ENCODE measurements at regions not wholly inside any gene's neighbourhood (a gene's known extent, or its start where the extent isn't known, plus 50 kb on each side); places are given as distances from the start of the nearest gene placed in this dataset.
A peak's percentile ranks its signal among the peaks of the same experiment; 100 is the strongest.

GRCh38 chr10:61289813-61290212, 163.4 kb downstream of the TMEM26 start:
- peaks cover 8% of the 10 kb centered on the region for H3K9me3 Mint-ChIP-seq (ENCODE audit: unreplicated experiment)
- no peaks in the 10 kb centered on the region for H3K27me3 Mint-ChIP-seq (ENCODE audit: unreplicated experiment)
- H3K27ac Mint-ChIP-seq (ENCODE audit: unreplicated experiment), result no peak overlapping the region
- peaks cover 6% of the 10 kb centered on the region for H3K4me1 Mint-ChIP-seq (ENCODE audit: unreplicated experiment)
- no peak for TF ChIP-seq CTCF (IDR thresholded peaks at IDR 0.05)
- H3K4me3 Mint-ChIP-seq (ENCODE audit: unreplicated experiment), result no peak overlapping the region
- peaks cover 6% of the 10 kb centered on the region for H3K36me3 Mint-ChIP-seq (ENCODE audit: unreplicated experiment)
- no peak for DNase-seq (ENCODE audit: extremely low spot score, unreplicated experiment)

DNA sequence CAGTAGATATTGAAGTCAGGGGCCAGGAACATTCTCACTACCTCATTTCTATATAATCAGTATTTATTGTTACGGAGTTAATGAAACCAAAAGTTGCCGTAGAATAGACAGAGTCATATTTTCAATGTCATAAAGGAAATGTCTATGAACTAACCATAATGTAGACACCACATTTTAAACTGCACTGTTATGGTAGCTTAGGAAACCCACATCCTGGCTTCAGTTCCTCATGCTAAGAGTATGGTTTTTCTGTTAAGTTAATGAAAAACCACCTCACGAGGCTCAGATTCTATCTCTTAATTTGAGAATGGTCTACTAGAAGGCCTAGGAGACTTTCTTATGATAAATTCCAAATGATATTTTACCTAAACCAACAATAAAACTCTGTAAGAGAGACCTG, 166.5 kb downstream of the TMEM26 start:
- TF ChIP-seq CTCF (IDR thresholded peaks at IDR 0.05), result no peak
- Mint-ChIP-seq H3K27me3 (ENCODE audit: unreplicated experiment) (no peaks in the 10 kb centered on the region), H3K27ac (ENCODE audit: unreplicated experiment) (no peak overlapping the region)

DNA sequence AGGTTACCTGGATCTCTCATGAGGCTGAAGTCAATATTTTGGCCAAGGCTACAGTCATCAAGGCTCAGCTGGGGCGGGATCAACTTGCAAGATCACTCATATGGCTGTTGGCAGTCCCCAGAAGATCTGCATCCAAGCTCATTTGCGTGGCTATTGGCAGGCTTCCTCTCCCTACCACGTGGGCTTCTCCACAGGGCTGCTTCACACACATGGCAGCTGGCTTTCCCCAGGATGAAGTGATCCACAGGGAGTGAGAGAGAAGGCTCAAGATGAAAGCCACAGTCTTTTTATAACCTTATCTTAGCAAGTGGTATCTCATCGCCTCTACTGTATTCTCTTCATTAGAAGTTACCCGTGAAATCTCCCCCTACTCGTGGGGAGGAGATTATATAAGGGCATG, 167.4 kb downstream of the TMEM26 start:
- Mint-ChIP-seq H3K9me3 (ENCODE audit: unreplicated experiment) (peaks cover 8% of the 10 kb centered on the region), H3K4me3 (ENCODE audit: unreplicated experiment) (no peak overlapping the region), H3K27me3 (ENCODE audit: unreplicated experiment) (no peaks in the 10 kb centered on the region), H3K4me1 (ENCODE audit: unreplicated experiment) (peaks cover 8% of the 10 kb centered on the region), H3K36me3 (ENCODE audit: unreplicated experiment) (peaks cover 6% of the 10 kb centered on the region), H3K27ac (ENCODE audit: unreplicated experiment) (no peak overlapping the region)
- no peak for TF ChIP-seq CTCF (IDR thresholded peaks at IDR 0.05)
- DNase-seq (ENCODE audit: extremely low spot score, unreplicated experiment), result no peak

More for the DNA sequence above, 166.5 kb downstream of the TMEM26 start:
- peaks cover 6% of the 10 kb centered on the region for H3K36me3 Mint-ChIP-seq (ENCODE audit: unreplicated experiment)
- H3K4me1 Mint-ChIP-seq (ENCODE audit: unreplicated experiment), result peaks cover 8% of the 10 kb centered on the region
- H3K9me3 Mint-ChIP-seq (ENCODE audit: unreplicated experiment), result peaks cover 8% of the 10 kb centered on the region
- H3K4me3 Mint-ChIP-seq (ENCODE audit: unreplicated experiment), result no peak overlapping the region
- no peak for DNase-seq (ENCODE audit: extremely low spot score, unreplicated experiment)

DNA sequence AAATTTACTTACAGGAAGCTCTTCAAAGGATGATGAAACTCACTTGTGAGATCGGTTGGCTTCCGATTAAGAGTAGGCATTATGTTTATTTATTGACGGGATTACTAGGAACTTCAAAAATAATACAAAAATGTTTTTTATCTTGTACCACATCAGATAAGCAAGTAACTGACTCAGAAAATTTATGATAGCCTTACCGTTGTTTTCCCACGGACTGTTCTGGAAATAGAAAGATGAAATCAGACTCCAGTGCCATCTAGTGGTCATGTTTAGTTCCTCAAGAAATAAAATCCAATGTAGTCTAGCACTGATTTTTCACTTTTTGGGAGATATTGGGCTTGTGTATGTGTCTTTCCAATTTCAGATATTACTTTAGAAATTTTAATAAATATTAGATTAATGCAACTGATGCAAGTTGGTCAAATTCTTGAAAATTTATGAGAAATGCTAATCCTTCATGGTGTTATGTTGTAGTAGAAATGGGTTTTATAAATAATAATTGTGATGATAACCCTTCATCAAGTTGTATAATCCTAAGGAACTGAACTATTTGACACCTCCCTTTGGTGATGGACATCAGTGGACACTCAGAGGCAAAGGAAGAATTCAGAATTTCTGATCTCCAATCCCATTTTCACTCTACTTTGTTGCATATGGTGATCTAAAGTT, 168.8 kb downstream of the TMEM26 start:
- Mint-ChIP-seq H3K4me3 (ENCODE audit: unreplicated experiment) (no peak overlapping the region), H3K36me3 (ENCODE audit: unreplicated experiment) (no peaks in the 10 kb centered on the region), H3K9me3 (ENCODE audit: unreplicated experiment) (no peaks in the 10 kb centered on the region), H3K27me3 (ENCODE audit: unreplicated experiment) (no peaks in the 10 kb centered on the region), H3K27ac (ENCODE audit: unreplicated experiment) (no peak overlapping the region), H3K4me1 (ENCODE audit: unreplicated experiment) (peaks cover 8% of the 10 kb centered on the region)
- peak; percentile 78 for TF ChIP-seq CTCF (IDR thresholded peaks at IDR 0.05)
- no peak for DNase-seq (ENCODE audit: extremely low spot score, unreplicated experiment)

GRCh38 chr10:61283481-61284221, 169.5 kb downstream of the TMEM26 start:
- Mint-ChIP-seq H3K4me3 (ENCODE audit: unreplicated experiment) (no peak overlapping the region), H3K36me3 (ENCODE audit: unreplicated experiment) (no peaks in the 10 kb centered on the region)
- TF ChIP-seq CTCF (IDR thresholded peaks at IDR 0.05), result no peak

More at GRCh38 chr10:61283481-61284221, 169.5 kb downstream of the TMEM26 start:
- no peak overlapping the region for H3K27ac Mint-ChIP-seq (ENCODE audit: unreplicated experiment)
- H3K9me3 Mint-ChIP-seq (ENCODE audit: unreplicated experiment), result no peaks in the 10 kb centered on the region
- H3K4me1 Mint-ChIP-seq (ENCODE audit: unreplicated experiment), result peaks cover 8% of the 10 kb centered on the region
- DNase-seq (ENCODE audit: extremely low spot score, unreplicated experiment), result no peak
- no peaks in the 10 kb centered on the region for H3K27me3 Mint-ChIP-seq (ENCODE audit: unreplicated experiment)

Data from osteocyte (in vitro differentiated cells).